Endothelial cell of umbilical vein (primary cell): ENCODE measurements at regions not wholly inside any gene's neighbourhood (a gene's known extent, or its start where the extent isn't known, plus 50 kb on each side); places are given as distances from the start of the nearest gene placed in this dataset.
A peak's percentile ranks its signal among the peaks of the same experiment; 100 is the strongest.

Experiments used
- BruUV-seq: library from RNA; stranded (reverse); fragments of 400-500 nt; replicated peaks from 2 replicates; lab custom pipeline; 2021; lab: Mats Ljungman, UMichigan
- CTCF ChIA-PET: fragments of 300-600, 350-600 bp; sonication (Branson Sonifier 250); formaldehyde crosslinking; loops from one replicate; lab custom pipeline; 2021; ENCODE audit warnings: antibody characterized with exemption, inconsistent platforms; lab: Charles Lee
- POLR2A ChIA-PET: fragments of 300-600, 350-600 bp; sonication (Branson Sonifier 250); formaldehyde crosslinking; loops from one replicate; lab custom pipeline; 2021; ENCODE audit warnings: antibody characterized with exemption, inconsistent platforms; lab: Charles Lee
- DNase-seq: peaks from one replicate; pipeline ENCODE4 v3.0.0-alpha.2; 2011; ENCODE audit warnings: low read depth, low spot score
- FAIRE-seq: peaks from 2 replicates; lab custom pipeline; 2011; peaks lifted over from hg19 to GRCh38; lab: Jason Lieb, UNC
- H2AFZ ChIP-seq: 2 replicates; pipeline ENCODE4 v1.6.0; 2012; ENCODE audit warnings: low read depth, low read length, control low read depth, inconsistent platforms
- H3K27ac ChIP-seq: 2 replicates; pipeline ENCODE4 v1.5.1; 2011; ENCODE audit warnings: low read depth, mild to moderate bottlenecking, control low read depth, low read length, moderate library complexity; ENCODE audit not compliant: insufficient read depth
- H3K27me3 ChIP-seq, 2 experiments: 2 replicates each; pipeline versions ENCODE4 v1.6.0 to v1.6.1; 2011; ENCODE audit warnings: low read length in 2 of 2, mixed read lengths in 1 of 2; ENCODE audit not compliant: control insufficient read depth in 2 of 2, insufficient read depth in 2 of 2
- H3K36me3 ChIP-seq, 2 experiments: 2 replicates in 1 of 2; 3 replicates in 1 of 2; pipeline ENCODE4 v1.5.1; 2011; ENCODE audit warnings: low read length in 2 of 2, mild to moderate bottlenecking in 1 of 2, moderate library complexity in 1 of 2; ENCODE audit not compliant: control insufficient read depth in 2 of 2, insufficient read depth in 2 of 2; ENCODE audit errors: extremely low read depth in 1 of 2
- H3K4me1 ChIP-seq: 3 replicates; pipeline ENCODE4 v1.5.1; 2011; ENCODE audit warnings: mild to moderate bottlenecking, low read length; ENCODE audit not compliant: control insufficient read depth, insufficient read depth; ENCODE audit errors: extremely low read depth
- H3K4me2 ChIP-seq: 2 replicates; pipeline ENCODE4 v1.6.1; 2011; ENCODE audit warnings: low read length, control low read depth, mixed read lengths; ENCODE audit not compliant: insufficient read depth
- H3K4me3 ChIP-seq, 3 experiments: fragments of 200-600 bp in 1 of 3; sonication (generic), shearing (Covaris generic) in 1 of 3; replicated peaks in 1 of 3; 2 replicates each; pipeline ENCODE4 v1.5.1; 2011 to 2016; ENCODE audit warnings: control low read depth in 3 of 3, low read length in 3 of 3, mild to moderate bottlenecking in 2 of 3, inconsistent platforms in 1 of 3, low read depth in 1 of 3, moderate library complexity in 1 of 3; ENCODE audit not compliant: insufficient read depth in 1 of 3
- H3K79me2 ChIP-seq: 2 replicates; pipeline ENCODE4 v1.6.0; 2012; ENCODE audit warnings: low read length, inconsistent platforms; ENCODE audit not compliant: control insufficient read depth, insufficient read depth
- H3K9ac ChIP-seq: replicated peaks from 2 replicates; pipeline ENCODE3; 2011; ENCODE audit warnings: low read length, control low read depth; ENCODE audit not compliant: insufficient read depth; ENCODE audit errors: extremely low read depth
- H3K9me1 ChIP-seq: replicated peaks from 3 replicates; pipeline ENCODE4 v1.6.0; 2011; ENCODE audit warnings: mild to moderate bottlenecking, low read length; ENCODE audit not compliant: control insufficient read depth, insufficient read depth; ENCODE audit errors: extremely low read depth
- H3K9me3 ChIP-seq: replicated peaks from 2 replicates; pipeline ENCODE4 v1.5.1; 2012; ENCODE audit warnings: low read length, inconsistent platforms; ENCODE audit not compliant: control insufficient read depth, insufficient read depth
- H4K20me1 ChIP-seq: replicated peaks from 2 replicates; pipeline ENCODE3; 2011; ENCODE audit warnings: mild to moderate bottlenecking, low read length; ENCODE audit not compliant: control insufficient read depth, insufficient read depth; ENCODE audit errors: extremely low read depth
- EZH2 ChIP-seq: IDR thresholded peaks from 2 replicates; pipeline ENCODE4 v1.6.1; 2012; ENCODE audit warnings: borderline replicate concordance, low read depth, mild to moderate bottlenecking, moderate library complexity, low read length, inconsistent platforms; ENCODE audit not compliant: severe bottlenecking
- FOS ChIP-seq: IDR thresholded peaks from 2 replicates; pipeline ENCODE4 v1.6.1; 2011; ENCODE audit warnings: mild to moderate bottlenecking, low read length, moderate library complexity, borderline replicate concordance; ENCODE audit not compliant: insufficient read depth
- GATA2 ChIP-seq: IDR thresholded peaks from 2 replicates; pipeline ENCODE4 v1.7.0; 2011; ENCODE audit warnings: low read depth, mild to moderate bottlenecking, moderate library complexity, mixed read lengths, low read length; ENCODE audit not compliant: insufficient read length, insufficient read depth
- JUN ChIP-seq: IDR thresholded peaks from 2 replicates; pipeline ENCODE4 v1.6.1; 2011; ENCODE audit warnings: borderline replicate concordance, low read depth; ENCODE audit not compliant: insufficient read length, insufficient read depth
- MYC ChIP-seq: IDR thresholded peaks from one replicate; pipeline ENCODE4 v1.6.1; 2011; ENCODE audit warnings: mild to moderate bottlenecking, low read depth, low read length
- POLR2A ChIP-seq: IDR thresholded peaks from 2 replicates; pipeline ENCODE4 v1.6.1; 2012; ENCODE audit warnings: low read depth, mild to moderate bottlenecking, control low read depth, low read length
- POLR2AphosphoS5 ChIP-seq: IDR thresholded peaks from 2 replicates; pipeline ENCODE4 v1.6.1; 2012; ENCODE audit warnings: low read depth, mild to moderate bottlenecking, control low read depth, low read length, moderate library complexity; ENCODE audit not compliant: insufficient read depth
- dilution Hi-C: fragments of 300-500 bp; cut with MboI; formaldehyde crosslinking; loops from one replicate; pipeline ENCODE4 v1.15.0; 2019; ENCODE audit warnings: low sequenced_read_pairs; ENCODE audit not compliant: extremely low pct_ligation_motif_present
- intact Hi-C: fragments of 100-400 bp; cut with micrococcal nuclease; formaldehyde crosslinking; loops from one replicate; pipeline ENCODE4 v1.10.0; 2022
- TF ChIP-seq, protein P1 (sequence below): IDR thresholded peaks from 2 replicates; pipeline ENCODE4 v1.6.1; 2011; ENCODE audit not compliant: insufficient read depth, insufficient read length
- TF ChIP-seq, protein P2 (sequence below), 2 donors: IDR thresholded peaks; 1 replicate in 1 of 2; 2 replicates in 1 of 2; pipeline ENCODE4 v1.5.1; 2011; ENCODE audit warnings: low read length in 2 of 2, mild to moderate bottlenecking in 2 of 2, moderate library complexity in 2 of 2, control low read depth in 1 of 2, inconsistent platforms in 1 of 2, low read depth in 1 of 2; ENCODE audit not compliant: insufficient read depth in 1 of 2; ENCODE audit errors: extremely low read depth in 1 of 2

DNA sequence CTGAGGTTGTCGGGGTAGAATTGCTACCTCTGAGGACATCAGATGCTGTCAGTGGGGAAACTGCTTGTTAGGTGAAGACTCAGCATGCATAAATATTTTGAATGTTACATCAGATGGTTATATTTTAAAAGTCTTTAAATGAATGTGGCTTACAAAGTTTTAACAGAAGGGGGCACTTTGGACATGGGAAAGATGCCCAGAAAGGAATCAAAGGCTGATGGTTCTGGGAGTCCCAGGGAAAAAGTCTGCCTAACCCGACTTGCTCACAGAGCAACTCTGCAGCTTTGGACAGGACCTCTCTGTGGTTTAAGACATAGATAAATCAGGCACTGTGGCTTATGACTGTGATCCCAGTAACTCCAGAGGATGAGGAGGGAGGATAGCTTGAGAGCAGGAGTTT is 474.9 kb downstream of the ATP23 start:
- Histone ChIP-seq H3K27me3 (no peaks in the 10 kb centered on the region), H3K9me1 (no peaks in the 10 kb centered on the region), H2AFZ (peak overlapping the region; percentile 60), H3K36me3 (no peaks in the 10 kb centered on the region), H3K9ac (no peak overlapping the region), H3K79me2 (no peaks in the 10 kb centered on the region), H3K4me3 (no peak overlapping the region), H3K9me3 (no peaks in the 10 kb centered on the region), H3K4me1 (peaks cover 15% of the 10 kb centered on the region), H3K4me2 (no peak overlapping the region), H4K20me1 (no peaks in the 10 kb centered on the region), H3K27ac (no peak overlapping the region)
- no TSS peak for BruUV-seq
- intact Hi-C loops: loop anchor here (1.0 kb wide), 1 partner anchor 27 kb away; no protein-coding TSS in a partner anchor
- DNase-seq (peak; percentile 41), FAIRE-seq (no peak)
- ChIA-PET CTCF (interaction anchor here (0.9 to 5.8 kb wide), 6 partner anchors 9 to 125 kb away, joined by 3 to 67 read pairs (median 4); no protein-coding TSS in a partner anchor), POLR2A (no interaction called here)
- TF ChIP-seq FOS (no peak), JUN (no peak)
- TF ChIP-seq, protein P1, sequence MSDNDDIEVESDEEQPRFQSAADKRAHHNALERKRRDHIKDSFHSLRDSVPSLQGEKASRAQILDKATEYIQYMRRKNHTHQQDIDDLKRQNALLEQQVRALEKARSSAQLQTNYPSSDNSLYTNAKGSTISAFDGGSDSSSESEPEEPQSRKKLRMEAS: no peak
- dilution Hi-C loops: no loop called here

GRCh38 chr12:58419196-58419760 is 477.9 kb downstream of the ATP23 start:
- FAIRE-seq: no peak

More at GRCh38 chr12:58419196-58419760, 477.9 kb downstream of the ATP23 start:
- POLR2A ChIA-PET: no interaction called here
- H3K27ac ChIP-seq: no peak overlapping the region
- no TSS peak for BruUV-seq
- no peaks in the 10 kb centered on the region for H3K9me3 ChIP-seq
- no peaks in the 10 kb centered on the region for H3K27me3 ChIP-seq
- H3K4me2 ChIP-seq: no peak overlapping the region
- CTCF ChIA-PET: interaction anchor here (1.2 kb wide), 1 partner anchor 25 kb away, joined by 3 read pairs; no protein-coding TSS in a partner anchor
- intact Hi-C loops (no loop called here), dilution Hi-C loops (no loop called here)
- peaks cover 3% of the 10 kb centered on the region for H3K4me1 ChIP-seq
- no peaks in the 10 kb centered on the region for H4K20me1 ChIP-seq
- no peaks in the 10 kb centered on the region for H3K9me1 ChIP-seq
- TF ChIP-seq, protein P1: no peak
- TF ChIP-seq EZH2 (no peak), GATA2 (no peak), JUN (no peak), MYC (no peak), POLR2A (no peak), POLR2AphosphoS5 (no peak), FOS (no peak)
- TF ChIP-seq, protein P2, sequence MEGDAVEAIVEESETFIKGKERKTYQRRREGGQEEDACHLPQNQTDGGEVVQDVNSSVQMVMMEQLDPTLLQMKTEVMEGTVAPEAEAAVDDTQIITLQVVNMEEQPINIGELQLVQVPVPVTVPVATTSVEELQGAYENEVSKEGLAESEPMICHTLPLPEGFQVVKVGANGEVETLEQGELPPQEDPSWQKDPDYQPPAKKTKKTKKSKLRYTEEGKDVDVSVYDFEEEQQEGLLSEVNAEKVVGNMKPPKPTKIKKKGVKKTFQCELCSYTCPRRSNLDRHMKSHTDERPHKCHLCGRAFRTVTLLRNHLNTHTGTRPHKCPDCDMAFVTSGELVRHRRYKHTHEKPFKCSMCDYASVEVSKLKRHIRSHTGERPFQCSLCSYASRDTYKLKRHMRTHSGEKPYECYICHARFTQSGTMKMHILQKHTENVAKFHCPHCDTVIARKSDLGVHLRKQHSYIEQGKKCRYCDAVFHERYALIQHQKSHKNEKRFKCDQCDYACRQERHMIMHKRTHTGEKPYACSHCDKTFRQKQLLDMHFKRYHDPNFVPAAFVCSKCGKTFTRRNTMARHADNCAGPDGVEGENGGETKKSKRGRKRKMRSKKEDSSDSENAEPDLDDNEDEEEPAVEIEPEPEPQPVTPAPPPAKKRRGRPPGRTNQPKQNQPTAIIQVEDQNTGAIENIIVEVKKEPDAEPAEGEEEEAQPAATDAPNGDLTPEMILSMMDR (IDR thresholded peaks at IDR 0.05; ENCODE audit: extremely low read depth in 1 of 2, insufficient read depth in 1 of 2, low read depth in 1 of 2, low read length in 2 of 2): no peak
- no peak overlapping the region for H3K4me3 ChIP-seq
- H2AFZ ChIP-seq: no peak overlapping the region
- no peaks in the 10 kb centered on the region for H3K36me3 ChIP-seq
- no peak for DNase-seq
- no peaks in the 10 kb centered on the region for H3K79me2 ChIP-seq
- H3K9ac ChIP-seq: no peak overlapping the region
